ENCODE measurements at regions not wholly inside any gene's neighbourhood (a gene's known extent, or its start where the extent isn't known, plus 50 kb on each side); places are given as distances from the start of the nearest gene placed in this dataset.
"Not testable (repeated sequence)": the region's sequence is repeated elsewhere in the genome, so short reads cannot be mapped to it uniquely, and the experiment has no call there.

DNA sequence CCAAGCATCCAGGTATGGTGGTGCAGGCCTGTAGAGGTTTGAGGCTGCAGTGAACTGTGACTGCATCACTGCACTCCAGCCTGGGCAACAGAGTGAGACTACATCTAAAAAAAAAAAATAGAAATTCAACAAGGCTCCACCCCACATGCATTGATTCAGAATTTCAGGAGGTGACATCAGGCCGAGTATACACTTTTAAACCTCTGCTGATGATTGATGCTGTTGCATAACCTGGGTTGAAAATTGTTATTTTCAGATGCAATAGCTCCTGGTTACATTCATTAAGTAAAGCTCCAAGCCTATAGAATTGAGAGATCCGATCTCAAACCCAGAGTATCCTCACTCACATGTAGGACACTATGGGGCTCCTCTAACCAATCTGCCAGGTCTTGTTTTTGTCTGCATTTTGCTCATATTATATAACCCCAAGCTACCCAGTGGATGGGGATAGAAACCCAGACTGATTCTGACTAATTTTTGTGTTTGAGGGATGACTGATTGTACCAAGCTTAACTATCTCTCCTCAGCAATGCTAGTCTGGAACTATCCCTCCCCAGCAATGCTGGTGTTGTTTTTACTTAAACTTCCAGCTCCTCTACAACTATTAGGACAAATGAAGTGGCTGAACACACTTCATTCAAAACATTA lies 123.5 kb upstream of the PREP start:
- ATAC-seq (ENCODE audit: insufficient read depth, low FRiP score), result no peak
- no peak for DNase-seq
- H3K9ac ChIP-seq (ENCODE audit: insufficient read depth in 1 of 2, low read length in 2 of 2), result no peak overlapping the region
- H3K36me3 ChIP-seq (ENCODE audit: control insufficient read depth in 4 of 4, insufficient read depth in 4 of 4, low read length in 4 of 4), result no peaks in the 10 kb centered on the region
- TF ChIP-seq, protein P1, sequence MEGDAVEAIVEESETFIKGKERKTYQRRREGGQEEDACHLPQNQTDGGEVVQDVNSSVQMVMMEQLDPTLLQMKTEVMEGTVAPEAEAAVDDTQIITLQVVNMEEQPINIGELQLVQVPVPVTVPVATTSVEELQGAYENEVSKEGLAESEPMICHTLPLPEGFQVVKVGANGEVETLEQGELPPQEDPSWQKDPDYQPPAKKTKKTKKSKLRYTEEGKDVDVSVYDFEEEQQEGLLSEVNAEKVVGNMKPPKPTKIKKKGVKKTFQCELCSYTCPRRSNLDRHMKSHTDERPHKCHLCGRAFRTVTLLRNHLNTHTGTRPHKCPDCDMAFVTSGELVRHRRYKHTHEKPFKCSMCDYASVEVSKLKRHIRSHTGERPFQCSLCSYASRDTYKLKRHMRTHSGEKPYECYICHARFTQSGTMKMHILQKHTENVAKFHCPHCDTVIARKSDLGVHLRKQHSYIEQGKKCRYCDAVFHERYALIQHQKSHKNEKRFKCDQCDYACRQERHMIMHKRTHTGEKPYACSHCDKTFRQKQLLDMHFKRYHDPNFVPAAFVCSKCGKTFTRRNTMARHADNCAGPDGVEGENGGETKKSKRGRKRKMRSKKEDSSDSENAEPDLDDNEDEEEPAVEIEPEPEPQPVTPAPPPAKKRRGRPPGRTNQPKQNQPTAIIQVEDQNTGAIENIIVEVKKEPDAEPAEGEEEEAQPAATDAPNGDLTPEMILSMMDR (IDR thresholded peaks at IDR 0.05; ENCODE audit: control extremely low read depth, extremely low read depth), result no peak
- H3K9me3 ChIP-seq (ENCODE audit: control insufficient read depth in 4 of 4, insufficient read depth in 3 of 4, low read length in 3 of 4), result no peaks in the 10 kb centered on the region
- no peaks in the 10 kb centered on the region for H3K27me3 ChIP-seq (ENCODE audit: control insufficient read depth in 3 of 3, insufficient read depth in 3 of 3, low read length in 2 of 3)
- H3K4me1 ChIP-seq (ENCODE audit: control insufficient read depth in 5 of 5, insufficient read depth in 5 of 5, low read length in 5 of 5), result no peaks in the 10 kb centered on the region
- no peak overlapping the region for H3K27ac ChIP-seq (ENCODE audit: low read depth in 1 of 2, low read length in 1 of 2)
- no peak overlapping the region for H3K4me3 ChIP-seq
- WGBS, 2 donors, result 88 to 94% methylated on average over 2 of the region's 2 CpGs

DNA sequence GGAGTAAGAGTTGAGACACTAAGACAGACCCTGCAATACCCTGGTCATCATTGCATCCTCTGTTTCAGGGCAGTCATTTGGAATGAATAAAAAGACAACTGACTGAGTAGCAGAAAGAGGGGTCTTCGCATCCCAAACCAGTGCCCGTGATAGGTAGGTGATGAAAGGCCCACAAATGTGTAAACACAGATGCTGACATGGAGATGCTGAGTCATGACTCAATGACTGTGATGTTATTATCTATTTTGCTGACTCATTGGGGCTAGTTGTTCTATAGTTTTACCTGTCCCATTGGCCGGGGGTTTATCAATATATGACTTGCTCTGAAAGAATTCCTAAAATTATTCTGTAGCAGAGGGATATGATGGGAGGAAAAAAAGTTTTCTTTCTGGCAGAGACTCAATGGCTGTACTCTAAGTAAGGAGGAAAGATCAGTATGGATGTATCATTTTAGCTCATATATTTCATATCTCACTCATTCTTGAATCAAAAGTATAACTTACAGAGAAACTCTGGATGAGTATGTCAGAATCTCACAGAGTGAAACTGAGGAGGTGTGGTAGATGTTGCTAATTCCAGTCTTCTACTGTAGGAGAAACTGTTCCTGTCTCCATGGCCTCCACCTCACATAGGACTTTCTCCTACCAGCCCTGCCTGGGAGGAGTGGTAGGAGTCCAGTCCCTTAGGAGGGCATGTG lies 119.9 kb upstream of the PREP start:
- ATAC-seq (ENCODE audit: insufficient read depth, low FRiP score) (no peak), DNase-seq (no peak)
- H3K9ac ChIP-seq (ENCODE audit: insufficient read depth in 1 of 2, low read length in 2 of 2), result no peak overlapping the region

DNA sequence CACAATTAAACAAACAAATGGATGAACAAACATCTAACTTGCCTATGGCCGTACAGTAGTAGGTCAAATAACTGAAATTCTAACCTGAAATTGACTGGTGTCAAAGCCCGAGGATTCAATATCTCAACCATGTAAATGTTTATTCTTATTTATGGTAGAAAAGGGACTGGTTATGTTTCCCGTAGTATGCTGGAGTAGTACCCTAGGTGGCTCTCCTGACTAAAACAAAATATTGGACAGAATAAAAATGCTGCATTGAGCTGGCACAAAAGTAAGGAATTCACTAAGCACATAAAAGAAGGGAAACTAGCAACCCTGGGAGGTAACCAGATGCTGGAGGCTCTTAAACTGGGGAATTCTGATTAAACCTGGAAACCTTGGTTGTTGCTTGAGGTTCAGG lies 117.1 kb upstream of the PREP start:
- peaks cover 0 to 2% (median 0%) of the 10 kb centered on the region in 5 donors for H3K4me1 ChIP-seq (ENCODE audit: control insufficient read depth in 5 of 5, insufficient read depth in 5 of 5, low read length in 5 of 5)
- H3K36me3 ChIP-seq (ENCODE audit: control insufficient read depth in 4 of 4, insufficient read depth in 4 of 4, low read length in 4 of 4), result no peaks in the 10 kb centered on the region
- TF ChIP-seq, protein P1 (IDR thresholded peaks at IDR 0.05; ENCODE audit: control extremely low read depth, extremely low read depth), result no peak
- H3K27ac ChIP-seq (ENCODE audit: low read depth in 1 of 2, low read length in 1 of 2), result no peak overlapping the region
- DNase-seq (peak in 2 of 3 donors; percentile 19 to 35), ATAC-seq (ENCODE audit: insufficient read depth, low FRiP score) (no peak)
- no peaks in the 10 kb centered on the region for H3K27me3 ChIP-seq (ENCODE audit: control insufficient read depth in 3 of 3, insufficient read depth in 3 of 3, low read length in 2 of 3)
- 92 to 93% methylated on average over 3 of the region's 3 CpGs for WGBS, 2 donors
- no peak overlapping the region for H3K9ac ChIP-seq (ENCODE audit: insufficient read depth in 1 of 2, low read length in 2 of 2)
- H3K9me3 ChIP-seq (ENCODE audit: control insufficient read depth in 4 of 4, insufficient read depth in 3 of 4, low read length in 3 of 4), result no peaks in the 10 kb centered on the region
- H3K4me3 ChIP-seq, result no peak overlapping the region

More for the DNA sequence above, 119.9 kb upstream of the PREP start:
- TF ChIP-seq, protein P1 (IDR thresholded peaks at IDR 0.05; ENCODE audit: control extremely low read depth, extremely low read depth), result no peak
- H3K4me1 ChIP-seq (ENCODE audit: control insufficient read depth in 5 of 5, insufficient read depth in 5 of 5, low read length in 5 of 5), result no peaks in the 10 kb centered on the region
- H3K27ac ChIP-seq (ENCODE audit: low read depth in 1 of 2, low read length in 1 of 2), result no peak overlapping the region
- no peaks in the 10 kb centered on the region for H3K27me3 ChIP-seq (ENCODE audit: control insufficient read depth in 3 of 3, insufficient read depth in 3 of 3, low read length in 2 of 3)
- H3K36me3 ChIP-seq (ENCODE audit: control insufficient read depth in 4 of 4, insufficient read depth in 4 of 4, low read length in 4 of 4), result no peaks in the 10 kb centered on the region
- H3K4me3 ChIP-seq, result no peak overlapping the region
- 87 to 90% methylated on average over 3 of the region's 3 CpGs for WGBS, 2 donors
- H3K9me3 ChIP-seq (ENCODE audit: control insufficient read depth in 4 of 4, insufficient read depth in 3 of 4, low read length in 3 of 4), result no peaks in the 10 kb centered on the region

- WGBS, 2 donors, result 93 to 95% methylated on average over 4 of the region's 4 CpGs
- H3K4me3 ChIP-seq; H3K36me3 ChIP-seq (ENCODE audit: control insufficient read depth in 4 of 4, insufficient read depth in 4 of 4, low read length in 4 of 4); H3K4me1 ChIP-seq (ENCODE audit: control insufficient read depth in 5 of 5, insufficient read depth in 5 of 5, low read length in 5 of 5); DNase-seq; H3K27ac ChIP-seq (ENCODE audit: low read depth in 1 of 2, low read length in 1 of 2); H3K27me3 ChIP-seq (ENCODE audit: control insufficient read depth in 3 of 3, insufficient read depth in 3 of 3, low read length in 2 of 3); ATAC-seq (ENCODE audit: insufficient read depth, low FRiP score); H3K9ac ChIP-seq (ENCODE audit: insufficient read depth in 1 of 2, low read length in 2 of 2); H3K9me3 ChIP-seq (ENCODE audit: control insufficient read depth in 4 of 4, insufficient read depth in 3 of 4, low read length in 3 of 4): not testable (repeated sequence)
Observed at GRCh38 chr6:105518993-105519392, 116.1 kb upstream of the PREP start.
